K562 (cell line): ENCODE measurements at regions not wholly inside any gene's neighbourhood (a gene's known extent, or its start where the extent isn't known, plus 50 kb on each side); places are given as distances from the start of the nearest gene placed in this dataset.

ENCODE experiments used
- CUX1 ChIP-seq: fragments of 200-800 bp; sonication (Bioruptor generic); IDR thresholded peaks from 2 replicates; pipeline ENCODE4 v1.6.1; 2016; ENCODE audit warnings: missing genetic modification characterization, missing compliant biosample characterization
- ELF2 ChIP-seq: fragments of 250-450 bp; sonication (Bioruptor Pico); IDR thresholded peaks from 2 replicates; pipeline ENCODE4 v1.5.0; 2021; ENCODE audit warnings: mild to moderate bottlenecking
- EP300 ChIP-seq: IDR thresholded peaks from 2 replicates; pipeline ENCODE4 v1.6.1; 2012; ENCODE audit warnings: low read length, improper control_type of control experiment
- FOXP4 ChIP-seq: sonication (generic); formaldehyde crosslinking; IDR thresholded peaks from 2 replicates; pipeline ENCODE4 v1.8.0; 2022; ENCODE audit warnings: mild to moderate bottlenecking, missing genetic modification reagents, borderline replicate concordance
- POLR2A ChIP-seq: fragments of 450-650 bp; conservative IDR thresholded peaks from 2 replicates; pipeline ENCODE4 v1.6.1; 2016
- REST ChIP-seq, 2 experiments: fragments of 450-650 bp; formaldehyde crosslinking in 1 of 2; IDR thresholded peaks; 2 replicates each; pipeline versions ENCODE4 v1.4.0 to v1.6.1; 2014 to 2020; ENCODE audit warnings: mild to moderate bottlenecking in 2 of 2, borderline replicate concordance in 1 of 2, low read depth in 1 of 2
- TF ChIP-seq, protein P1 (sequence below), 3 experiments: IDR thresholded peaks in 2 of 3; conservative IDR thresholded peaks in 1 of 3; 2 replicates each; pipeline ENCODE4 v1.5.1; 2011 to 2012; ENCODE audit warnings: low read length in 3 of 3, mild to moderate bottlenecking in 3 of 3, control low read depth in 2 of 3, improper control_type of control experiment in 1 of 3, inconsistent platforms in 1 of 3, low read depth in 1 of 3, mixed read lengths in 1 of 3, moderate library complexity in 1 of 3; ENCODE audit not compliant: insufficient read depth in 2 of 3

DNA sequence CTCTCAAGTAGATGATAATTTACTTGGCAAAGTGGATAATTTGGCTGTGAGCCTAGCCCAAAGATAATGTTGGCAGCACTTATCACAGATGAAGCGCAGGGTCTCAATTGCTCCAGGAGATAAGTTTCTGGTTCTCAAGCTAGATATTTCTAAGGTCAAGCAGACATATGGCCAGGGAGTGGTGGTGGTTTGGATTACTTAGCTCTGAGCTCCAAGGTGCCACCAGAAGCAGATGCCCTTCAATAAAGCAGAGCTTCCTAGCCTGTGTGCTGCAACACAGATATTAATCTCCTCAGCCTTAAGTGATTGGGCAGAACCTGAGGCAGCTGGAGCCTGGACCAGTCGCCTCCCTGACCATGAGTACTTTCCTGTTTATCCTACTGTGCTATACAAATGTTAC is 79.2 kb upstream of the NALF2 start:
- TF ChIP-seq REST (IDR thresholded peaks at IDR 0.05; ENCODE audit: borderline replicate concordance): no peak
- TF ChIP-seq REST (CRISPR knock-in tag; IDR thresholded peaks at IDR 0.05; ENCODE audit: low read depth): no peak
- no peak for TF ChIP-seq POLR2A
- no peak for TF ChIP-seq EP300
- TF ChIP-seq CUX1 (CRISPR knock-in tag): no peak
- TF ChIP-seq, protein P1, sequence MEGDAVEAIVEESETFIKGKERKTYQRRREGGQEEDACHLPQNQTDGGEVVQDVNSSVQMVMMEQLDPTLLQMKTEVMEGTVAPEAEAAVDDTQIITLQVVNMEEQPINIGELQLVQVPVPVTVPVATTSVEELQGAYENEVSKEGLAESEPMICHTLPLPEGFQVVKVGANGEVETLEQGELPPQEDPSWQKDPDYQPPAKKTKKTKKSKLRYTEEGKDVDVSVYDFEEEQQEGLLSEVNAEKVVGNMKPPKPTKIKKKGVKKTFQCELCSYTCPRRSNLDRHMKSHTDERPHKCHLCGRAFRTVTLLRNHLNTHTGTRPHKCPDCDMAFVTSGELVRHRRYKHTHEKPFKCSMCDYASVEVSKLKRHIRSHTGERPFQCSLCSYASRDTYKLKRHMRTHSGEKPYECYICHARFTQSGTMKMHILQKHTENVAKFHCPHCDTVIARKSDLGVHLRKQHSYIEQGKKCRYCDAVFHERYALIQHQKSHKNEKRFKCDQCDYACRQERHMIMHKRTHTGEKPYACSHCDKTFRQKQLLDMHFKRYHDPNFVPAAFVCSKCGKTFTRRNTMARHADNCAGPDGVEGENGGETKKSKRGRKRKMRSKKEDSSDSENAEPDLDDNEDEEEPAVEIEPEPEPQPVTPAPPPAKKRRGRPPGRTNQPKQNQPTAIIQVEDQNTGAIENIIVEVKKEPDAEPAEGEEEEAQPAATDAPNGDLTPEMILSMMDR (IDR thresholded peaks at IDR 0.05 in 2 of 3, conservative IDR thresholded peaks at IDR 0.05 in 1 of 3; ENCODE audit: insufficient read depth in 2 of 3, low read depth in 1 of 3, low read length in 3 of 3): no peak
- no peak for TF ChIP-seq FOXP4
- no peak for TF ChIP-seq ELF2 (CRISPR knock-in tag)
